DND-41 (cell line): ENCODE measurements at regions not wholly inside any gene's neighbourhood (a gene's known extent, or its start where the extent isn't known, plus 50 kb on each side); places are given as distances from the start of the nearest gene placed in this dataset.

ENCODE experiments used
- ATAC-seq: fragments of 200-7000 bp; cut with Tn5 transposase; 3 replicates; pipeline ENCODE4 v1.9.1; 2021; ENCODE audit warnings: low read depth; ENCODE audit not compliant: insufficient read depth
- DNase-seq: peaks from one replicate; pipeline ENCODE4 v3.0.0-alpha.2; 2020
- H2AFZ ChIP-seq: 2 replicates; pipeline ENCODE4 v1.6.0; 2012; ENCODE audit warnings: low read depth, low read length
- H3K27ac ChIP-seq: 2 replicates; pipeline ENCODE4 v1.5.1; 2012; ENCODE audit warnings: low read length, inconsistent platforms
- H3K27me3 ChIP-seq: fragments of 200-600 bp; sonication (generic); 2 replicates; pipeline ENCODE4 v1.6.0; 2012; ENCODE audit warnings: low read length, mild to moderate bottlenecking, inconsistent platforms; ENCODE audit not compliant: insufficient read depth, poor library complexity
- H3K36me3 ChIP-seq: 2 replicates; pipeline ENCODE4 v1.5.1; 2012; ENCODE audit warnings: low read length, inconsistent platforms; ENCODE audit not compliant: insufficient read depth
- H3K4me1 ChIP-seq: 2 replicates; pipeline ENCODE4 v1.5.1; 2012; ENCODE audit warnings: mild to moderate bottlenecking, low read length; ENCODE audit not compliant: insufficient read depth
- H3K4me2 ChIP-seq: 2 replicates; pipeline ENCODE4 v1.6.0; 2012; ENCODE audit warnings: mild to moderate bottlenecking, moderate library complexity, low read length, inconsistent platforms; ENCODE audit not compliant: insufficient read depth
- H3K4me3 ChIP-seq, 2 experiments: fragments of 200-600 bp in 1 of 2; shearing (Covaris generic) in 1 of 2; 2 replicates each; pipeline ENCODE4 v1.5.1; 2012 to 2016; ENCODE audit warnings: inconsistent platforms in 2 of 2, low read length in 2 of 2, mild to moderate bottlenecking in 2 of 2, low read depth in 1 of 2, moderate library complexity in 1 of 2
- H3K79me2 ChIP-seq: 2 replicates; pipeline ENCODE4 v1.6.0; 2012; ENCODE audit warnings: low read length, inconsistent platforms; ENCODE audit not compliant: insufficient read depth
- H3K9ac ChIP-seq: 2 replicates; pipeline ENCODE4 v1.6.0; 2012; ENCODE audit warnings: low read depth, mild to moderate bottlenecking, inconsistent platforms, low read length, moderate library complexity
- H3K9me3 ChIP-seq: 2 replicates; pipeline ENCODE4 v1.5.1; 2012; ENCODE audit warnings: low read length, moderate library complexity, mild to moderate bottlenecking, inconsistent platforms; ENCODE audit not compliant: insufficient read depth, severe bottlenecking
- H4K20me1 ChIP-seq: 2 replicates; pipeline ENCODE4 v1.6.0; 2012; ENCODE audit warnings: low read length; ENCODE audit not compliant: insufficient read depth
- CTCF ChIP-seq: IDR thresholded peaks from 2 replicates; pipeline ENCODE4 v1.5.1; 2012; ENCODE audit warnings: borderline replicate concordance, low read length, moderate library complexity, mild to moderate bottlenecking; ENCODE audit not compliant: poor library complexity, severe bottlenecking; ENCODE audit errors: extremely low read depth
- EZH2 ChIP-seq: IDR thresholded peaks from 3 replicates; pipeline ENCODE4 v1.6.1; 2012; ENCODE audit warnings: borderline replicate concordance, low read depth, mild to moderate bottlenecking, moderate library complexity, low read length, inconsistent platforms; ENCODE audit not compliant: severe bottlenecking

- H3K9me3 ChIP-seq = no peaks in the 10 kb centered on the region
- no peak overlapping the region for H3K4me2 ChIP-seq
- H3K4me3 ChIP-seq = no peak overlapping the region
- H3K27me3 ChIP-seq = no peaks in the 10 kb centered on the region
- TF ChIP-seq EZH2 (no peak), CTCF (no peak)
- no peaks in the 10 kb centered on the region for H4K20me1 ChIP-seq
- DNase-seq (no peak), ATAC-seq (no peak)
- H2AFZ ChIP-seq = no peak overlapping the region
- no peak overlapping the region for H3K9ac ChIP-seq
- H3K4me1 ChIP-seq = peaks cover 5% of the 10 kb centered on the region; the same call in 1 of the 2 replicates
- H3K27ac ChIP-seq = no peak overlapping the region
- H3K36me3 ChIP-seq = no peaks in the 10 kb centered on the region
- H3K79me2 ChIP-seq = no peaks in the 10 kb centered on the region
These were observed 342.7 kb upstream of the TNRC6C start for GRCh38 chr17:77615703-77616253.

GRCh38 chr17:77616254-77616731 is 342.2 kb upstream of the TNRC6C start:
- Histone ChIP-seq H3K36me3 (no peaks in the 10 kb centered on the region), H2AFZ (no peak overlapping the region), H3K9me3 (no peaks in the 10 kb centered on the region), H3K4me3 (no peak overlapping the region), H3K4me2 (no peak overlapping the region), H3K4me1 (0 out of 2 replicates have a peak, but pooled peaks cover 4% of the 10 kb centered on the region), H3K27ac (no peak overlapping the region), H3K9ac (no peak overlapping the region), H4K20me1 (no peaks in the 10 kb centered on the region), H3K27me3 (no peaks in the 10 kb centered on the region), H3K79me2 (no peaks in the 10 kb centered on the region)
- DNase-seq = no peak
- TF ChIP-seq CTCF = no peak
- TF ChIP-seq EZH2 = no peak
- ATAC-seq = no peak

GRCh38 chr17:77617516-77617915 is 341.0 kb upstream of the TNRC6C start:
- H3K79me2 ChIP-seq = no peaks in the 10 kb centered on the region
- DNase-seq = no peak
- no peak overlapping the region for H3K4me2 ChIP-seq
- H2AFZ ChIP-seq = no peak overlapping the region
- H3K27ac ChIP-seq = no peak overlapping the region
- no peak overlapping the region for H3K4me3 ChIP-seq
- H3K9ac ChIP-seq = no peak overlapping the region
- ATAC-seq = no peak
- H3K4me1 ChIP-seq = 0 out of 2 replicates have a peak, but pooled peaks cover 4% of the 10 kb centered on the region
- H3K36me3 ChIP-seq = no peaks in the 10 kb centered on the region
- H4K20me1 ChIP-seq = no peaks in the 10 kb centered on the region
- TF ChIP-seq CTCF (no peak), EZH2 (no peak)
- H3K9me3 ChIP-seq = no peaks in the 10 kb centered on the region
- H3K27me3 ChIP-seq = no peaks in the 10 kb centered on the region

GRCh38 chr17:77618173-77618572 is 340.3 kb upstream of the TNRC6C start:
- H3K4me1 ChIP-seq = 0 out of 2 replicates have a peak, but pooled peaks cover 4% of the 10 kb centered on the region
- ATAC-seq (peak; percentile 81), DNase-seq (peak; percentile 54)
- H3K36me3 ChIP-seq = no peaks in the 10 kb centered on the region
- no peaks in the 10 kb centered on the region for H3K9me3 ChIP-seq
- no peak overlapping the region for H3K27ac ChIP-seq
- H3K79me2 ChIP-seq = no peaks in the 10 kb centered on the region
- no peak overlapping the region for H3K4me2 ChIP-seq
- no peaks in the 10 kb centered on the region for H3K27me3 ChIP-seq
- no peaks in the 10 kb centered on the region for H4K20me1 ChIP-seq
- TF ChIP-seq EZH2 = no peak
- TF ChIP-seq CTCF = no peak
- no peak overlapping the region for H3K4me3 ChIP-seq
- H3K9ac ChIP-seq = no peak overlapping the region
- no peak overlapping the region for H2AFZ ChIP-seq
